HepG2 (cell line): ENCODE measurements at regions not wholly inside any gene's neighbourhood (a gene's known extent, or its start where the extent isn't known, plus 50 kb on each side); places are given as distances from the start of the nearest gene placed in this dataset.

Experiments
- ATAC-seq: fragments of 200-7000 bp; cut with Tn5 transposase; 3 replicates; pipeline ENCODE4 v1.9.1; 2020; ENCODE audit warnings: mild to moderate bottlenecking, moderate library complexity
- BruUV-seq: library from RNA; stranded (reverse); fragments of 400-500 nt; replicated peaks from 2 replicates; lab custom pipeline; 2021; lab: Mats Ljungman, UMichigan
- CTCF ChIA-PET: fragments of 300-600 bp; formaldehyde crosslinking; extraction: SDS; loops from one replicate; lab custom pipeline; 2021; ENCODE audit warnings: low total read pairs, inconsistent platforms, low intra/inter-chr PET ratio; lab: Yijun Ruan, JAX
- POLR2A ChIA-PET: fragments of 350-600 bp; sonication (Branson Sonifier 250); formaldehyde crosslinking; loops from one replicate; lab custom pipeline; 2020; ENCODE audit warnings: antibody characterized with exemption, inconsistent platforms; lab: Yijun Ruan, JAX
- DNase-seq: peaks from one replicate; pipeline ENCODE4 v3.0.0-alpha.2; 2015; ENCODE audit warnings: low spot score
- FAIRE-seq: peaks from 3 replicates; lab custom pipeline; 2011; peaks lifted over from hg19 to GRCh38; lab: Jason Lieb, UNC
- H2AFZ ChIP-seq: one replicate; pipeline ENCODE4 v1.6.1; 2011; ENCODE audit warnings: low read length, inconsistent platforms
- H3K27ac ChIP-seq: fragments of 300-600 bp; 3 replicates; pipeline ENCODE4 v1.8.0; 2011; ENCODE audit warnings: mixed run types, mild to moderate bottlenecking, mixed read lengths, low read length, inconsistent platforms; ENCODE audit not compliant: insufficient read depth; ENCODE audit errors: extremely low read length
- H3K27me3 ChIP-seq, 2 experiments: fragments of 200-600 bp in 1 of 2; 2 replicates in 1 of 2; 3 replicates in 1 of 2; pipeline versions ENCODE4 v1.6.0 to v1.8.0; 2011; ENCODE audit warnings: low read length in 2 of 2, mild to moderate bottlenecking in 2 of 2, moderate library complexity in 2 of 2, inconsistent platforms in 1 of 2; ENCODE audit not compliant: insufficient read depth in 2 of 2, control insufficient read depth in 1 of 2
- H3K36me3 ChIP-seq, 2 experiments: fragments of 200-600 bp in 1 of 2; replicated peaks in 1 of 2; 2 replicates in 1 of 2; 3 replicates in 1 of 2; pipeline versions ENCODE4 v1.5.1 to v1.8.0; 2011; ENCODE audit warnings: low read length in 2 of 2, inconsistent platforms in 1 of 2; ENCODE audit not compliant: insufficient read depth in 2 of 2, control insufficient read depth in 1 of 2
- H3K4me1 ChIP-seq: 2 replicates; pipeline ENCODE4 v1.5.1; 2012; ENCODE audit warnings: low read length, inconsistent platforms; ENCODE audit not compliant: insufficient read depth
- H3K4me2 ChIP-seq: 2 replicates; pipeline ENCODE4 v1.6.0; 2011; ENCODE audit warnings: low read depth, low read length, inconsistent platforms
- H3K4me3 ChIP-seq, 3 experiments: fragments of 200-600 bp in 1 of 3; sonication (generic), shearing (Covaris generic) in 1 of 3; replicated peaks in 1 of 3; 2 replicates each; pipeline ENCODE4 v1.5.1; 2011 to 2016; ENCODE audit warnings: low read length in 3 of 3, inconsistent platforms in 2 of 3, low read depth in 2 of 3, mild to moderate bottlenecking in 2 of 3, control low read depth in 1 of 3, mixed read lengths in 1 of 3; ENCODE audit not compliant: insufficient read depth in 1 of 3
- H3K79me2 ChIP-seq: one replicate; pipeline ENCODE4 v1.6.1; 2011; ENCODE audit warnings: low read length, inconsistent platforms; ENCODE audit not compliant: insufficient read depth
- H3K9ac ChIP-seq: 2 replicates; pipeline ENCODE4 v1.6.0; 2011; ENCODE audit warnings: mild to moderate bottlenecking, low read depth, low read length, inconsistent platforms; ENCODE audit not compliant: insufficient read depth
- H3K9me3 ChIP-seq: 2 replicates; pipeline ENCODE4 v1.5.1; 2012; ENCODE audit warnings: mild to moderate bottlenecking, low read length
- H4K20me1 ChIP-seq: 2 replicates; pipeline ENCODE4 v1.6.0; 2011; ENCODE audit warnings: inconsistent platforms, mild to moderate bottlenecking, low read length, moderate library complexity; ENCODE audit not compliant: insufficient read depth
- ARNT ChIP-seq: fragments of 450-650 bp; IDR thresholded peaks from 2 replicates; pipeline ENCODE4 v1.6.1; 2017
- FOXP1 ChIP-seq, 2 experiments: fragments of 450-650 bp in 1 of 2; IDR thresholded peaks; 2 replicates each; pipeline ENCODE4 v1.6.1; 2017 to 2018; ENCODE audit warnings: antibody characterized with exemption in 1 of 2
- JARID2 ChIP-seq: sonication (generic); formaldehyde crosslinking; IDR thresholded peaks from 2 replicates; pipeline ENCODE4 v1.8.1; 2023; ENCODE audit warnings: missing genetic modification reagents, inconsistent platforms; ENCODE audit not compliant: insufficient replicate concordance
- NFYC ChIP-seq: IDR thresholded peaks from 2 replicates; pipeline ENCODE4 v1.6.1; 2016; ENCODE audit warnings: missing genetic modification reagents, missing compliant biosample characterization
- PCBP1 ChIP-seq: fragments of 200-400 bp; formaldehyde crosslinking; IDR thresholded peaks from 2 replicates; pipeline ENCODE4 v1.6.1; 2017; ENCODE audit warnings: mild to moderate bottlenecking, low read depth, low read length, borderline replicate concordance
- PRMT3 ChIP-seq: sonication (generic); formaldehyde crosslinking; IDR thresholded peaks from 2 replicates; pipeline ENCODE4 v1.8.1; 2022; ENCODE audit warnings: low read depth, mild to moderate bottlenecking, moderate library complexity, missing genetic modification reagents, borderline replicate concordance
- SMYD3 ChIP-seq: sonication (generic); formaldehyde crosslinking; IDR thresholded peaks from 2 replicates; pipeline ENCODE4 v1.8.1; 2023; ENCODE audit warnings: mild to moderate bottlenecking, missing genetic modification reagents
- ZBTB38 ChIP-seq: sonication (generic); formaldehyde crosslinking; IDR thresholded peaks from 2 replicates; pipeline ENCODE4 v1.5.1; 2020; ENCODE audit warnings: mild to moderate bottlenecking, missing genetic modification reagents
- ZNF282 ChIP-seq: fragments of 450-650 bp; IDR thresholded peaks from 2 replicates; pipeline ENCODE4 v1.6.1; 2018; ENCODE audit not compliant: partially characterized antibody
- WGBS: methylation state at CpG from one replicate; pipeline ENCODE4 v1.1.6; 2017; ENCODE audit warnings: low lambda C conversion rate; 5-methylcytosine and 5-hydroxymethylcytosine counted together
- in situ Hi-C: cut with HindIII; loops from 2 replicates; pipeline ENCODE4 v1.10.0; 2017; ENCODE audit warnings: low pct_unique_long_range_greater_than_20kb; ENCODE audit not compliant: extremely low pct_ligation_motif_present
- intact Hi-C: fragments of 100-400 bp; cut with micrococcal nuclease; formaldehyde crosslinking; loops from one replicate; pipeline ENCODE4 v1.10.0; 2022; ENCODE audit not compliant: unreplicated experiment
- TF ChIP-seq, protein P1 (sequence below): sonication (generic); formaldehyde crosslinking; IDR thresholded peaks from 2 replicates; pipeline ENCODE4 v1.8.1; 2022; ENCODE audit warnings: low read depth, mild to moderate bottlenecking, missing genetic modification reagents

DNA sequence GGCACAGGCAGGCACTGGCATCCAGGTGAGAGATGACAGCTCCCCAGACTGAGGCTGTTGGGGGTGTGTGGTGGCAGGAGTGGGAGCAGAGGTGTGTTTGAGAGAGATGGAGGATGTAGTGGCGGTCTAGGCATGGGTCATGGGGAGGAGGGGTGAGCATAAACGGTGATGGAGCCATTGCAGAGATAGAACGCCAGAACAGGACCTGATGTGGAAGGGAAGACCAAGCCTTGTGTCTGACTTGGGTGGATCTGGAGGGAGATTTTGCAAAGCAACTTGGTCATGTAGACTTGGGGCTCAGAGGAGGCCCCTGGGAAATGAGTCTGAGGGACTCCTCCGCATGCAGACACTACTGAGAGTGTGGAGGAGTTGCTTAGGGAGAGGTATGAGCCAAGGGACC, 50.0 kb upstream of the CLDN5 start:
- Histone ChIP-seq H2AFZ (no peak overlapping the region), H3K4me1 (no peaks in the 10 kb centered on the region), H3K79me2 (no peaks in the 10 kb centered on the region), H3K9me3 (no peaks in the 10 kb centered on the region), H4K20me1 (no peaks in the 10 kb centered on the region), H3K27me3 (peaks cover 1 to 43% of the 10 kb centered on the region in 2 experiments; a peak in 4 of 5 replicates), H3K9ac (no peak overlapping the region), H3K4me2 (no peak overlapping the region), H3K27ac (no peak overlapping the region), H3K36me3 (no peaks in the 10 kb centered on the region), H3K4me3 (no peak overlapping the region)
- POLR2A ChIA-PET = no interaction called here
- CTCF ChIA-PET = no interaction called here
- TF ChIP-seq ZBTB38 (CRISPR knock-in tag) (no peak), ZNF282 (no peak), SMYD3 (CRISPR knock-in tag) (no peak), PCBP1 (no peak), FOXP1 (IDR thresholded peaks at IDR 0.05) (no peak), FOXP1 (CRISPR knock-in tag; IDR thresholded peaks at IDR 0.05) (no peak), JARID2 (CRISPR knock-in tag) (no peak), PRMT3 (CRISPR knock-in tag) (no peak), NFYC (no peak), ARNT (no peak)
- TF ChIP-seq, protein P1, sequence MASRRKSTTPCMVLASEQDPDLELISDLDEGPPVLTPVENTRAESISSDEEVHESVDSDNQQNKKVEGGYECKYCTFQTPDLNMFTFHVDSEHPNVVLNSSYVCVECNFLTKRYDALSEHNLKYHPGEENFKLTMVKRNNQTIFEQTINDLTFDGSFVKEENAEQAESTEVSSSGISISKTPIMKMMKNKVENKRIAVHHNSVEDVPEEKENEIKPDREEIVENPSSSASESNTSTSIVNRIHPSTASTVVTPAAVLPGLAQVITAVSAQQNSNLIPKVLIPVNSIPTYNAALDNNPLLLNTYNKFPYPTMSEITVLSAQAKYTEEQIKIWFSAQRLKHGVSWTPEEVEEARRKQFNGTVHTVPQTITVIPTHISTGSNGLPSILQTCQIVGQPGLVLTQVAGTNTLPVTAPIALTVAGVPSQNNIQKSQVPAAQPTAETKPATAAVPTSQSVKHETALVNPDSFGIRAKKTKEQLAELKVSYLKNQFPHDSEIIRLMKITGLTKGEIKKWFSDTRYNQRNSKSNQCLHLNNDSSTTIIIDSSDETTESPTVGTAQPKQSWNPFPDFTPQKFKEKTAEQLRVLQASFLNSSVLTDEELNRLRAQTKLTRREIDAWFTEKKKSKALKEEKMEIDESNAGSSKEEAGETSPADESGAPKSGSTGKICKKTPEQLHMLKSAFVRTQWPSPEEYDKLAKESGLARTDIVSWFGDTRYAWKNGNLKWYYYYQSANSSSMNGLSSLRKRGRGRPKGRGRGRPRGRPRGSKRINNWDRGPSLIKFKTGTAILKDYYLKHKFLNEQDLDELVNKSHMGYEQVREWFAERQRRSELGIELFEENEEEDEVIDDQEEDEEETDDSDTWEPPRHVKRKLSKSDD (CRISPR knock-in tag) = no peak
- FAIRE-seq (no peak), DNase-seq (no peak), ATAC-seq (no peak)
- intact Hi-C loops = no loop called here
- in situ Hi-C loops = no loop called here
- WGBS = 27% methylated on average over 4 of the region's 4 CpGs
- no TSS peak for BruUV-seq
